ENCODE measurements at regions not wholly inside any gene's neighbourhood (a gene's known extent, or its start where the extent isn't known, plus 50 kb on each side); places are given as distances from the start of the nearest gene placed in this dataset.

- TF ChIP-seq CTCF (IDR thresholded peaks at IDR 0.05; ENCODE audit: low read depth, low read length) (no peak), EZH2phosphoT487 (IDR thresholded peaks at IDR 0.05; ENCODE audit: low read depth) (no peak)
These were observed 373.1 kb upstream of the USP24 start for GRCh38 chr1:55588309-55588708.

Measured in OCI-LY3 (cell line).